GM21723 (cell line): ENCODE measurements at regions not wholly inside any gene's neighbourhood (a gene's known extent, or its start where the extent isn't known, plus 50 kb on each side); places are given as distances from the start of the nearest gene placed in this dataset.

Source experiments
- ATAC-seq: cut with Tn5 transposase; IDR thresholded peaks from one replicate; pipeline ENCODE4 v1.9.1; 2021; ENCODE audit warnings: mild to moderate bottlenecking, moderate library complexity; ENCODE audit not compliant: unreplicated experiment

- ATAC-seq: no peak
These were observed 202.5 kb upstream of the SERP2 start for GRCh38 chr13:44171156-44171555.

- ATAC-seq: no peak
These were observed 201.8 kb upstream of the SERP2 start for GRCh38 chr13:44171861-44172260.

DNA sequence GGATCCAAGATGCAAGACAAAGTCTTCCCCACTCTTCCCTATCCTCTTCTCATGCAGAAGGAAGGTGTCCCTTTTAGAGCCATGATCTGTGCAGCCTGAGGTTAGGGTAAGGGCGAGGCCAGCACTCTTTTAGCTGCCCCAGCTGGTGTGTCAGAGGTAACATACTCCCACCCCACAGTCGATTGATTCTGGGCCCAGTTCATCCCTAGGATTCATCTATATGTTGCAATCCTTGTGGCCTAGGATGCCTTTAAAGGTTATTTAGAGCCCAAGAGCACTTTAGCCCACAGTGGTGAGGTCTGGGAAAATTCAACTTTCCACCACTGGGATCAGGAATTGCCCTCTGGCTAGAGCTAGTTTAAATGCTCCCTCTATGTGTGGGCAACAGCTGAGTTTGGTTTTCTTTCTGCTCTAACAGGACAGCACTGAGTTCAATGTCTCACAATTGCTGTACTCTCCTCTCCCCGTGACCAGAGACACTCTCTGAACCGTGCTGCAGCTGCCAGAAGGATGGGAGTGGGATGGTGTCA is 201.3 kb upstream of the SERP2 start:
- no peak for ATAC-seq

- ATAC-seq: no peak
These were observed 198.7 kb upstream of the SERP2 start for GRCh38 chr13:44174769-44175425.

- ATAC-seq: no peak
These were observed 197.5 kb upstream of the SERP2 start for GRCh38 chr13:44176173-44176572.

- ATAC-seq: no peak
These were observed 192.6 kb upstream of the SERP2 start for GRCh38 chr13:44180876-44181536.

DNA sequence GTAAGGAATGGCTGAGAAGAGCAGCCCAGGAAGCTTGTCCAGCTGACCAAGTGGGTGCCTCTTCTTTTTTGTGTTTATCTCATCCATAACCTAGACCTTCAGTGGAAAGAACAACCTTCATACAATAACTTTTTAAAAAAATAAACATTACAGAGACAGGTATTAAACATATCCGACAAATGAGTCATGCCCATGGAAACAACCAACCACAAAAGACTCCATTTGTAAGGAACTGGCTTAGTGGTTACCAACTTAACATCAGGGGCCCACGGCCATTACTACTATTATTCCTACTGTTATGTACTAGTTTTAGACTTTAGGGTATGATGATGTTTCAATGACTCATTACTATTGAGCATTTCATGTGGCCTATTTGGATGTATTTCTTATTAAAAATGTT is 191.7 kb upstream of the SERP2 start:
- no peak for ATAC-seq

GRCh38 chr13:44184740-44185139 is 188.9 kb upstream of the SERP2 start:
- ATAC-seq: no peak

DNA sequence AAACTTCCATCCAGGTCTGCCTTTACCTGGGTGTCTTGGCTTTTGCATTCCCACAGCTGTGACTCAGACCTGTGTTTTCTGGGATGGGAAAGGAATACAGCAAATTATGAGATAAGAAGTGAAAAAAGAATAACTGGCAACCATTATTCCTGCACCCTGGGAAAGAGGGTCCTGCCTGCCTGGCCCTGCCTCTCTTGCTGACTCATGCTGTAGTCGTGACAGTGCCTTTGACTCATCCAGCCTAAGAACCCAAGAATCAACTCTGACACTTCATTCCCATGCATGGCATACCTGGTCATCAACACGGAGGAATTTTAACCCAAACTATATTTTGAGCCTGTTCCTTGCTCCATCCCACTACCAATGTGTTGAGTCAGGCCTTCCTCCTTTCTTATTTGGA is 185.4 kb upstream of the SERP2 start:
- ATAC-seq: no peak

GRCh38 chr13:44189085-44189484 is 184.5 kb upstream of the SERP2 start:
- no peak for ATAC-seq

- ATAC-seq: no peak
These were observed 182.5 kb upstream of the SERP2 start for GRCh38 chr13:44191103-44191502.

DNA sequence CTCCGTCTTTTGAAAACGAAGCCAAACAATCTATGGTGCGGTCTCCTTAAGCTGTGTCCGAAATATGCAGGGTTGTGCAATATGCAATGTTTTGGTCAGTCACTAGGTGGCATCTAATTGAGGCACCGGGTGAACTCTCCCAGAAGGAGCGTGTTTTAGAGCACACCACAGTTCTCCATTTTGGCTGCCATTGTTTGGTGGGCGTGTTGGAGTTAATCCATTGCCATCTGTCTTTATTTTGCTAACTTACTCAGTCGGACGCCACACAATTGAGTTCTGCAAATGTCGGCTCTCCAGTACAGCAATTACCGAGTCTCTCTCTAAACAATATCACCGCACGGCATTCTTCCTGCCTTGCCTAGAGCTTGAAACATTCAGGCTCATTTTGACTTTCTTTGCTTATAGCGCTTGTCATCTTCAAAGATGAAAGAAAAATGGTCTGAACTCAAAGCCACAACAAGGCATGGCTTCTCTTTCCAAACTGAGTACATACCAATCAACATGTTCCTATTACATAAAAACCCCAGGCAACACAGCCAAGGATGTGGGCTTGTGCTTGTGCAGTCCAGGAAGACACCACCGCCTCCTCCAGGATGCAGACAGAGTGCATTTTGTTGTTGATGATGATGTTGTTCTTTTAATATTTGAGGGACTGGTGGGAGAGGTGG is 182.0 kb upstream of the SERP2 start:
- ATAC-seq: no peak

DNA sequence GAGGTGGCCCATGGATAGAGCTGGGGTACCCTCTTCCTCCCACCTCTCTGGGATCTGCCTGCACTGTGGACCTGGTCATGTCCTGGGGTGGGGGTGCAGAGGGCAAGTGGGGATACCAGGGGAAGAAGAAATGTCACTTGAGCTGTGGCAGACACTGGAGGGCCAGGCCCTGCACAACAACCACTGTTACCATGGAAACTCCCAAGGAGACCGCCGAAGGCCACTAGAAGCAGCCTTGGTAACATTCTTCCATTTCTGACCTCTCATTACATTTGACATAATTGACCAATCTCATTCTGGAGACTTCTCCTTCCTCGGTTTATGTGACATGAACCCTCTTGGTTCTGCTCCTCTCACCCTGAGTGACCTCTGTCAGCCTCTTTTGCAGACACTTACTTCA is 179.9 kb upstream of the SERP2 start:
- no peak for ATAC-seq

DNA sequence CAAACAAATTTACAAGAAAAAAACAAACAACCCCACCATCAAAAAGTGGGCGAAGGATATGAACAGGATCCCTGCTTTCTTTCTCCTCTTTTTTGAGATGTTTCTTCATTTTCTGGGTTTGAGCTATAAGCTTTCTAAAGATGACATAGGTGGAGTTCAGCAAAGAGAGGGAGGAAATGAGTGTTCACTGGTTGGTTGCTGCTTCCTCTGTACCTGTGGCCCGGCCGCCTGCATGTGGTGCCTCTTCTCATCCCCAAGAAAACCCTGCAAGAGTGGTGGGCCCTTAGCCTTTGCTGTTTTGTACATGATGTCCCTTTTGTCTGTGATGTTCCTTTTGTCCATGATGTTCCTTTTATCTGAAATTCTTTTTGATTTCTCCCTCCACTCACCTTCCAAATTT is 178.4 kb upstream of the SERP2 start:
- ATAC-seq: no peak

DNA sequence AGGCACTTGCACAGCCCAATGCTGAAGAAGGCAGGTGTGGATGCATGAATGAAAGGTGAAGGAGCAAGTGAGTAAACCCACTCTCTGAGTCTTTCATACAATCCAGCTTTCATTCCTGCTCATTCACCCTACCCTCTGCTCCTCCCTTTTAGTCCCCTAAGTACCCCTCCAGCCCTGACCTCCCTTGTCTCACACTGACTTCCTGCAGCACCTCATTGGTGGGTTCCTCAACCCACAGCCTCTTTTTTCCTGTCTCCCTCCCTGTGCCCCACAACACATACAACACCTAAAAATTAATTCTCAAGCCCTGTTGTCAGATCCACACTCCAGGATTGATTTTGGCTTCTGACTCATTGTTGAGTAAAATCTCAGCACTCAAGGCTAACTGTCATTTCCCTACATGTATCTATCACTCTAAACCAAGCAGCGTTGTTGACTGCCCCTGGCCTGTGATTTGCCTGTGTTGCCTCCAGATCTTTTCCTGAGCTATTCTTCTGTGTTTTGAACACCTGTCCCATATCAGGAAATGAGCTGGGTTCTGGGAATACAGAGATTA is 177.3 kb upstream of the SERP2 start:
- no peak for ATAC-seq

GRCh38 chr13:44197791-44198770 is 175.5 kb upstream of the SERP2 start:
- peak; percentile 88 for ATAC-seq

DNA sequence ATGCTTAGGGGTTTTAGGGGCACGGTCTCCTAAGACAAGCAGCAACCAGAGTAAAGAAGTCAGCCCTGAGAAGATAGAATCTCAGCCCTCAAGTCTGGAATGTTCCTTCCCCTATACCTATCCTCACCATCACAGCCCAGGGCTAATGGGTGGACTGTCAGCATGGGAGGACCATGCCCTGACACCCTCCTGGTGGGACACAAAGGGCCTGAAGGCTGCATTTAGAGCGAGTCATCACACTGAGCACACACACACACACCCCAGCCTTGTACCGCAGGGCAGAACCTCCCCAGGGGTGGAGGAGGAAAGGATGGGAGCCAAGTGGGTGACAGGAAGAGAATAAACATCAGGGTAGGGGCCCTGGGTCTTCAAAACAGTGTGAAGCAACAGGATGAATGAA is 174.8 kb upstream of the SERP2 start:
- no peak for ATAC-seq

GRCh38 chr13:44199627-44200207 is 173.9 kb upstream of the SERP2 start:
- ATAC-seq: no peak

DNA sequence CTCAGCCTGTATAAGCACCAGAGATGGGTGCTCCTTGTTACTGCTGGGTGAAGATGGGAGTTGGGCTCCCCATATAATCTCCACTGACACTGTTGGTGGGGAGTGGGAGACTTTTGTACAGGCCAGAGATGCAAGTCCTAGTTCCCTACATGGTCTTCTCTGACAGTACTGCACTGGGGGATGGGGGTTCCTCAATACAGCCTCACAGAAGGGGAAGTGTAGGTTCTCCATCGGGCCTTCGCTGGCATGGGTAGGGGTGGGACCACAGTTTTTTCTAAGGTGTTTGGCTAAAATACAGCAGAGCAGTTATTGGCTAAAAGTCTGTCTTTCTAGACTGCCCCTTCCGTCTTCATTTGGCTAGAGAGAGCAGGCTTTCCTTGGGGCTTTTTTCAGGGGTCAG is 167.2 kb upstream of the SERP2 start:
- no peak for ATAC-seq

GRCh38 chr13:44207476-44207875 is 166.1 kb upstream of the SERP2 start:
- ATAC-seq: no peak
